Panc1 (cell line): ENCODE measurements at regions not wholly inside any gene's neighbourhood (a gene's known extent, or its start where the extent isn't known, plus 50 kb on each side); places are given as distances from the start of the nearest gene placed in this dataset.

Source experiments
- ATAC-seq: fragments of 200-7000 bp; cut with Tn5 transposase; 2 replicates; pipeline ENCODE4 v1.9.1; 2020; ENCODE audit warnings: mild to moderate bottlenecking, moderate library complexity
- BruUV-seq: library from RNA; stranded (reverse); fragments of 400-500 nt; replicated peaks from 2 replicates; lab custom pipeline; 2021; lab: Mats Ljungman, UMichigan
- CTCF ChIA-PET: fragments of 300-600 bp; sonication (Branson Sonifier 250); formaldehyde crosslinking; loops from one replicate; lab custom pipeline; 2022; ENCODE audit warnings: antibody characterized with exemption; lab: Charles Lee
- POLR2A ChIA-PET: fragments of 300-600 bp; sonication (Branson Sonifier 250); formaldehyde crosslinking; loops from one replicate; lab custom pipeline; 2022; ENCODE audit warnings: antibody characterized with exemption; lab: Charles Lee
- DNase-seq: peaks from one replicate; pipeline ENCODE4 v3.0.0-alpha.2; 2010; ENCODE audit warnings: low read depth, low spot score
- H3K27ac ChIP-seq: 2 replicates; pipeline ENCODE4 v1.5.1; 2011; ENCODE audit warnings: mild to moderate bottlenecking, low read length, inconsistent platforms
- H3K27me3 ChIP-seq: fragments of 200-500 bp; sonication (Bioruptor generic); 2 replicates; pipeline ENCODE4 v1.6.0; 2014; ENCODE audit warnings: low read length, inconsistent platforms; ENCODE audit not compliant: control insufficient read depth, insufficient read depth
- H3K36me3 ChIP-seq: fragments of 200-500 bp; sonication (Bioruptor generic); 2 replicates; pipeline ENCODE4 v1.5.1; 2014; ENCODE audit warnings: inconsistent platforms, mild to moderate bottlenecking, low read length, moderate library complexity; ENCODE audit not compliant: control insufficient read depth, insufficient read depth
- H3K4me1 ChIP-seq: 2 replicates; pipeline ENCODE4 v1.5.1; 2011; ENCODE audit warnings: inconsistent platforms, mild to moderate bottlenecking, low read length, moderate library complexity; ENCODE audit not compliant: control insufficient read depth, insufficient read depth
- H3K4me3 ChIP-seq, 2 experiments: 2 replicates each; pipeline ENCODE4 v1.5.1; 2011 to 2012; ENCODE audit warnings: low read depth in 2 of 2, low read length in 2 of 2, mild to moderate bottlenecking in 2 of 2, inconsistent platforms in 1 of 2, moderate library complexity in 1 of 2
- H3K9me3 ChIP-seq: fragments of 200-500 bp; sonication (Bioruptor generic); 2 replicates; pipeline ENCODE4 v1.5.1; 2014; ENCODE audit warnings: low read depth, mild to moderate bottlenecking, inconsistent platforms, low read length, moderate library complexity; ENCODE audit not compliant: control insufficient read depth, insufficient read depth
- POLR2AphosphoS5 ChIP-seq: IDR thresholded peaks from 2 replicates; pipeline ENCODE4 v1.6.1; 2012; ENCODE audit warnings: mild to moderate bottlenecking, low read depth, low read length, moderate library complexity
- SIN3A ChIP-seq: IDR thresholded peaks from 2 replicates; pipeline ENCODE4 v1.6.1; 2012; ENCODE audit warnings: low read depth, mild to moderate bottlenecking, low read length, moderate library complexity, borderline replicate concordance; ENCODE audit not compliant: insufficient read depth
- TCF7L2 ChIP-seq: IDR thresholded peaks from 2 replicates; pipeline ENCODE4 v1.6.1; 2011; ENCODE audit warnings: mild to moderate bottlenecking, low read depth, low read length, inconsistent platforms
- in situ Hi-C: cut with HindIII; loops from 2 replicates; pipeline ENCODE4 v1.10.0; 2016; ENCODE audit warnings: low sequenced_read_pairs, low pct_unique_long_range_greater_than_20kb
- intact Hi-C: fragments of 100-400 bp; cut with micrococcal nuclease; formaldehyde crosslinking; loops from one replicate; pipeline ENCODE4 v1.10.0; 2022; ENCODE audit not compliant: unreplicated experiment
- TF ChIP-seq, protein P1 (sequence below): fragments of 450-650 bp; IDR thresholded peaks from 2 replicates; pipeline ENCODE4 v1.5.1; 2017; ENCODE audit warnings: mild to moderate bottlenecking
- TF ChIP-seq, protein P2 (sequence below), 2 experiments: IDR thresholded peaks; 2 replicates each; pipeline ENCODE4 v1.6.1; 2011 to 2012; ENCODE audit warnings: low read depth in 2 of 2, control low read depth in 1 of 2, low read length in 1 of 2, mild to moderate bottlenecking in 1 of 2, moderate library complexity in 1 of 2; ENCODE audit not compliant: insufficient read depth in 1 of 2

DNA sequence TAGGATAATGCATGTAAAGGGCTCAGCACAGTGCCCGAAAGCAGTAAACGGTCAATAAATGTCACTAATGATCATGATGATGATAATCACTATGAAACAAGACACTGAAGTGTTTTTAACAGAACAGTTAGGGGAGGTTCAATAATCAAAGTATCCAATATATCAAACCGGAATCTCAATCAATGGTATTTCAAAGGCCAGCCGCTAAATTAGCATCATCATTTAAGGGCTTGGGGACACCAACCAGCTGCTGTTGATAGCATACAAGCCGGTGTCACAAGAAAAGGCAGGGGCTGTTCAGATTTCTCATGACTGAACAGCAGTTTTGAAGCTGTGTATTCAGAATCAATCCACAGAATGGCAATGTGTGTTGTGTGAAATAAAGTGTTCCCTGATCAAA lies 316.0 kb upstream of the NPVF start:
- DNase-seq (no peak), ATAC-seq (no peak)
- TF ChIP-seq SIN3A, result no peak
- TF ChIP-seq POLR2AphosphoS5, result no peak
- TF ChIP-seq, protein P1, sequence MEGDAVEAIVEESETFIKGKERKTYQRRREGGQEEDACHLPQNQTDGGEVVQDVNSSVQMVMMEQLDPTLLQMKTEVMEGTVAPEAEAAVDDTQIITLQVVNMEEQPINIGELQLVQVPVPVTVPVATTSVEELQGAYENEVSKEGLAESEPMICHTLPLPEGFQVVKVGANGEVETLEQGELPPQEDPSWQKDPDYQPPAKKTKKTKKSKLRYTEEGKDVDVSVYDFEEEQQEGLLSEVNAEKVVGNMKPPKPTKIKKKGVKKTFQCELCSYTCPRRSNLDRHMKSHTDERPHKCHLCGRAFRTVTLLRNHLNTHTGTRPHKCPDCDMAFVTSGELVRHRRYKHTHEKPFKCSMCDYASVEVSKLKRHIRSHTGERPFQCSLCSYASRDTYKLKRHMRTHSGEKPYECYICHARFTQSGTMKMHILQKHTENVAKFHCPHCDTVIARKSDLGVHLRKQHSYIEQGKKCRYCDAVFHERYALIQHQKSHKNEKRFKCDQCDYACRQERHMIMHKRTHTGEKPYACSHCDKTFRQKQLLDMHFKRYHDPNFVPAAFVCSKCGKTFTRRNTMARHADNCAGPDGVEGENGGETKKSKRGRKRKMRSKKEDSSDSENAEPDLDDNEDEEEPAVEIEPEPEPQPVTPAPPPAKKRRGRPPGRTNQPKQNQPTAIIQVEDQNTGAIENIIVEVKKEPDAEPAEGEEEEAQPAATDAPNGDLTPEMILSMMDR, result no peak
- TF ChIP-seq, protein P2, sequence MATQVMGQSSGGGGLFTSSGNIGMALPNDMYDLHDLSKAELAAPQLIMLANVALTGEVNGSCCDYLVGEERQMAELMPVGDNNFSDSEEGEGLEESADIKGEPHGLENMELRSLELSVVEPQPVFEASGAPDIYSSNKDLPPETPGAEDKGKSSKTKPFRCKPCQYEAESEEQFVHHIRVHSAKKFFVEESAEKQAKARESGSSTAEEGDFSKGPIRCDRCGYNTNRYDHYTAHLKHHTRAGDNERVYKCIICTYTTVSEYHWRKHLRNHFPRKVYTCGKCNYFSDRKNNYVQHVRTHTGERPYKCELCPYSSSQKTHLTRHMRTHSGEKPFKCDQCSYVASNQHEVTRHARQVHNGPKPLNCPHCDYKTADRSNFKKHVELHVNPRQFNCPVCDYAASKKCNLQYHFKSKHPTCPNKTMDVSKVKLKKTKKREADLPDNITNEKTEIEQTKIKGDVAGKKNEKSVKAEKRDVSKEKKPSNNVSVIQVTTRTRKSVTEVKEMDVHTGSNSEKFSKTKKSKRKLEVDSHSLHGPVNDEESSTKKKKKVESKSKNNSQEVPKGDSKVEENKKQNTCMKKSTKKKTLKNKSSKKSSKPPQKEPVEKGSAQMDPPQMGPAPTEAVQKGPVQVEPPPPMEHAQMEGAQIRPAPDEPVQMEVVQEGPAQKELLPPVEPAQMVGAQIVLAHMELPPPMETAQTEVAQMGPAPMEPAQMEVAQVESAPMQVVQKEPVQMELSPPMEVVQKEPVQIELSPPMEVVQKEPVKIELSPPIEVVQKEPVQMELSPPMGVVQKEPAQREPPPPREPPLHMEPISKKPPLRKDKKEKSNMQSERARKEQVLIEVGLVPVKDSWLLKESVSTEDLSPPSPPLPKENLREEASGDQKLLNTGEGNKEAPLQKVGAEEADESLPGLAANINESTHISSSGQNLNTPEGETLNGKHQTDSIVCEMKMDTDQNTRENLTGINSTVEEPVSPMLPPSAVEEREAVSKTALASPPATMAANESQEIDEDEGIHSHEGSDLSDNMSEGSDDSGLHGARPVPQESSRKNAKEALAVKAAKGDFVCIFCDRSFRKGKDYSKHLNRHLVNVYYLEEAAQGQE (IDR thresholded peaks at IDR 0.05; ENCODE audit: insufficient read depth in 1 of 2, low read depth in 2 of 2, low read length in 1 of 2), result no peak
- no peak for TF ChIP-seq TCF7L2
- H3K36me3 ChIP-seq, result no peaks in the 10 kb centered on the region
- H3K27ac ChIP-seq, result no peak overlapping the region
- in situ Hi-C loops, result no loop called here
- H3K27me3 ChIP-seq, result peaks cover 20% of the 10 kb centered on the region
- POLR2A ChIA-PET, result interaction anchor here (0.6 kb wide), 1 partner anchor 138 kb away, joined by 3 read pairs; no protein-coding TSS in a partner anchor
- no peaks in the 10 kb centered on the region for H3K4me1 ChIP-seq
- intact Hi-C loops, result no loop called here
- CTCF ChIA-PET, result no interaction called here
- no TSS peak for BruUV-seq
- no peak overlapping the region for H3K4me3 ChIP-seq
- no peaks in the 10 kb centered on the region for H3K9me3 ChIP-seq

DNA sequence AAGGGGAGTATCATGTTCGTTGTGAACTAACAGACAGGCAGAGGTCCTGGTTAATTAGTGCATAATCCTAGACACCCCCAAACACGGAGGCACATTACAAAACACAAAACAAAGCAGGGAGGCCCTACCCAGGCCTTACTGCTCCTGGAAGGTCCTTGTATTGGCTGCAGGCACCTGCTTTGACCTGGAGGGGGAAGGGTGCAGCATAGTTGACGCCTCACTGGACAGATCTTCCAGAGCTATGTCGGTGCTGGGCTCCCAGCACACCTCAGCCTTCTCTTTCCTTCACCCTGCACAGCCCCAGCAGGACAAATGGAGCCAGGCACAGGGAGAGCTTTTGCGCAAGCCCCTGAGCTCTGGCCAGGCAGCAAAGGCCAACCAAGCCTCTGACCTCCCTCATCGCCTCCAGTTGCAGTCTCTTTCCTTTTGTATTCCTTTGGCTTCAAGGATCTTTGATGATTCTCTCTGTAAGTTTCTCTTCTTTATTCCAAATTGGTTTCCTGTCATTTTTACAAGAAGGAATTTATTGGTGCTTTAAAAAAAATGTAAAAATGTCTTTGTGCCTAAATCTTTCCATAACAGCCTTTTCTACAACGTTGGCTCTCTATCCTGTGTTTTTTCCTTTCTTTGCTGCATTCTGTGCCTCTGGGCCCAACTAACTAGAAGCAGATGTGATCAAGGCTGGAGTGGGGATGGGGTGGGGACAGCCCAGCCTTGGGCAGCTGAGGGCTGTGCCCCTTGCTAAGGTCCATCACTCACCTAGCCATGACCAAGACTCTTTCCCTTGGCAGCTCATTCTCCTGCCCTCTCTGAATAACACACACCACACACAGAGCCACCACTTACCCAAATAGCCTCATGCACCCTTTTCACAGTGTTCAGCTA lies 317.1 kb upstream of the NPVF start:
- ChIA-PET POLR2A (interaction anchor here (0.6 kb wide), 1 partner anchor 459 kb away, joined by 8 read pairs; no protein-coding TSS in a partner anchor), CTCF (no interaction called here)
- intact Hi-C loops, result no loop called here
- Histone ChIP-seq H3K36me3 (no peaks in the 10 kb centered on the region), H3K27me3 (peaks cover 20% of the 10 kb centered on the region), H3K9me3 (no peaks in the 10 kb centered on the region), H3K27ac (no peak overlapping the region), H3K4me1 (no peaks in the 10 kb centered on the region), H3K4me3 (no peak overlapping the region)
- ATAC-seq, result no peak
- no TSS peak for BruUV-seq
- TF ChIP-seq, protein P1, result no peak
- TF ChIP-seq POLR2AphosphoS5, result no peak
- TF ChIP-seq TCF7L2, result no peak
- no peak for TF ChIP-seq SIN3A
- in situ Hi-C loops, result no loop called here
- DNase-seq, result no peak
